ENCODE measurements at regions not wholly inside any gene's neighbourhood (a gene's known extent, or its start where the extent isn't known, plus 50 kb on each side); places are given as distances from the start of the nearest gene placed in this dataset.

GRCh38 chr2:2856723-2857415 is 520.7 kb downstream of the EIPR1 start:
- DNase-seq (ENCODE audit: low spot score) (no peak), ATAC-seq (ENCODE audit: low FRiP score) (no peak)
- TF ChIP-seq CTCF (IDR thresholded peaks at IDR 0.05) = no peak

GRCh38 chr2:2855297-2855696 is 522.3 kb downstream of the EIPR1 start:
- TF ChIP-seq CTCF (IDR thresholded peaks at IDR 0.05) = no peak
- no peak for ATAC-seq (ENCODE audit: low FRiP score)
- DNase-seq (ENCODE audit: low spot score) = no peak

GRCh38 chr2:2853346-2853745 is 522.3 kb upstream of the MYT1L start:
- DNase-seq (ENCODE audit: low spot score) (no peak), ATAC-seq (ENCODE audit: low FRiP score) (no peak)
- no peak for TF ChIP-seq CTCF (IDR thresholded peaks at IDR 0.05)

- TF ChIP-seq CTCF (IDR thresholded peaks at IDR 0.05) = no peak
- ATAC-seq (ENCODE audit: low FRiP score) (no peak), DNase-seq (ENCODE audit: low spot score) (no peak)
Observed at GRCh38 chr2:2851806-2852777, 521.0 kb upstream of the MYT1L start.

- ATAC-seq (ENCODE audit: low FRiP score) (no peak), DNase-seq (ENCODE audit: low spot score) (no peak)
- TF ChIP-seq CTCF (IDR thresholded peaks at IDR 0.05) = no peak
Observed at GRCh38 chr2:2851316-2851715, 520.2 kb upstream of the MYT1L start.

- no peak for TF ChIP-seq CTCF (IDR thresholded peaks at IDR 0.05)
- ATAC-seq (ENCODE audit: low FRiP score) = no peak
Observed at GRCh38 chr2:2850859-2851258, 519.8 kb upstream of the MYT1L start.

More at GRCh38 chr2:2850859-2851258, 519.8 kb upstream of the MYT1L start:
- DNase-seq (ENCODE audit: low spot score) = no peak
